Panc1 (cell line): ENCODE measurements at regions not wholly inside any gene's neighbourhood (a gene's known extent, or its start where the extent isn't known, plus 50 kb on each side); places are given as distances from the start of the nearest gene placed in this dataset.

ENCODE experiments used
- ATAC-seq: fragments of 200-7000 bp; cut with Tn5 transposase; 2 replicates; pipeline ENCODE4 v1.9.1; 2020; ENCODE audit warnings: mild to moderate bottlenecking, moderate library complexity
- BruUV-seq: library from RNA; stranded (reverse); fragments of 400-500 nt; replicated peaks from 2 replicates; lab custom pipeline; 2021; lab: Mats Ljungman, UMichigan
- CTCF ChIA-PET: fragments of 300-600 bp; sonication (Branson Sonifier 250); formaldehyde crosslinking; loops from one replicate; lab custom pipeline; 2022; ENCODE audit warnings: antibody characterized with exemption; lab: Charles Lee
- POLR2A ChIA-PET: fragments of 300-600 bp; sonication (Branson Sonifier 250); formaldehyde crosslinking; loops from one replicate; lab custom pipeline; 2022; ENCODE audit warnings: antibody characterized with exemption; lab: Charles Lee
- DNase-seq: peaks from one replicate; pipeline ENCODE4 v3.0.0-alpha.2; 2010; ENCODE audit warnings: low read depth, low spot score
- H3K27ac ChIP-seq: 2 replicates; pipeline ENCODE4 v1.5.1; 2011; ENCODE audit warnings: mild to moderate bottlenecking, low read length, inconsistent platforms
- H3K27me3 ChIP-seq: fragments of 200-500 bp; sonication (Bioruptor generic); 2 replicates; pipeline ENCODE4 v1.6.0; 2014; ENCODE audit warnings: low read length, inconsistent platforms; ENCODE audit not compliant: control insufficient read depth, insufficient read depth
- H3K36me3 ChIP-seq: fragments of 200-500 bp; sonication (Bioruptor generic); 2 replicates; pipeline ENCODE4 v1.5.1; 2014; ENCODE audit warnings: inconsistent platforms, mild to moderate bottlenecking, low read length, moderate library complexity; ENCODE audit not compliant: control insufficient read depth, insufficient read depth
- H3K4me1 ChIP-seq: 2 replicates; pipeline ENCODE4 v1.5.1; 2011; ENCODE audit warnings: inconsistent platforms, mild to moderate bottlenecking, low read length, moderate library complexity; ENCODE audit not compliant: control insufficient read depth, insufficient read depth
- H3K4me3 ChIP-seq, 2 experiments: 2 replicates each; pipeline ENCODE4 v1.5.1; 2011 to 2012; ENCODE audit warnings: low read depth in 2 of 2, low read length in 2 of 2, mild to moderate bottlenecking in 2 of 2, inconsistent platforms in 1 of 2, moderate library complexity in 1 of 2
- H3K9me3 ChIP-seq: fragments of 200-500 bp; sonication (Bioruptor generic); 2 replicates; pipeline ENCODE4 v1.5.1; 2014; ENCODE audit warnings: low read depth, mild to moderate bottlenecking, inconsistent platforms, low read length, moderate library complexity; ENCODE audit not compliant: control insufficient read depth, insufficient read depth
- POLR2AphosphoS5 ChIP-seq: IDR thresholded peaks from 2 replicates; pipeline ENCODE4 v1.6.1; 2012; ENCODE audit warnings: mild to moderate bottlenecking, low read depth, low read length, moderate library complexity
- SIN3A ChIP-seq: IDR thresholded peaks from 2 replicates; pipeline ENCODE4 v1.6.1; 2012; ENCODE audit warnings: low read depth, mild to moderate bottlenecking, low read length, moderate library complexity, borderline replicate concordance; ENCODE audit not compliant: insufficient read depth
- TCF7L2 ChIP-seq: IDR thresholded peaks from 2 replicates; pipeline ENCODE4 v1.6.1; 2011; ENCODE audit warnings: mild to moderate bottlenecking, low read depth, low read length, inconsistent platforms
- in situ Hi-C: cut with HindIII; loops from 2 replicates; pipeline ENCODE4 v1.10.0; 2016; ENCODE audit warnings: low sequenced_read_pairs, low pct_unique_long_range_greater_than_20kb
- intact Hi-C: fragments of 100-400 bp; cut with micrococcal nuclease; formaldehyde crosslinking; loops from one replicate; pipeline ENCODE4 v1.10.0; 2022; ENCODE audit not compliant: unreplicated experiment
- TF ChIP-seq, protein P1 (sequence below), 2 experiments: IDR thresholded peaks; 2 replicates each; pipeline ENCODE4 v1.6.1; 2011 to 2012; ENCODE audit warnings: low read depth in 2 of 2, control low read depth in 1 of 2, low read length in 1 of 2, mild to moderate bottlenecking in 1 of 2, moderate library complexity in 1 of 2; ENCODE audit not compliant: insufficient read depth in 1 of 2
- TF ChIP-seq, protein P2 (sequence below): fragments of 450-650 bp; IDR thresholded peaks from 2 replicates; pipeline ENCODE4 v1.5.1; 2017; ENCODE audit warnings: mild to moderate bottlenecking

DNA sequence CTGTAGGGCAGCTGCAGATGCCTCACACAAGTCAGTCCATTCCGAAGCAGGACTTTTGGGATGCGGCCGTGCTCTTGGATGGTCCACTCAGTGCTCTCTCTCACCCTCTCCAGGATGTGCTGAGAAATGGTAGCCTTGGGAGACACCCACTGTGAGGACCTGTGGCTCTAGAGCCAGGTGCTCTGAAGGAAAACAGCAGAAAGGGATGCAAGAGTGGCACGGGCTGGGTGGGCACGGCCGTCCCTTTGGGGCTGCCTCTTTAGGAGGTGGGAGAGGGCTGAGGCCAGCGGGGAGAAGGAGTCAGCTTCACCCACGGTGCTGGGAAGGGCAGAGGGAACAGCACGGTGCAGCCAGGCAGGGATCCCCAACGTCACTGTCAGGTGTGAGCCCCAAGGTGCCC is 106.1 kb downstream of the RIPK4 start:
- ChIA-PET CTCF (no interaction called here), POLR2A (no interaction called here)
- BruUV-seq, result no TSS peak
- no peaks in the 10 kb centered on the region for H3K9me3 ChIP-seq
- no peak for TF ChIP-seq SIN3A
- TF ChIP-seq, protein P1, sequence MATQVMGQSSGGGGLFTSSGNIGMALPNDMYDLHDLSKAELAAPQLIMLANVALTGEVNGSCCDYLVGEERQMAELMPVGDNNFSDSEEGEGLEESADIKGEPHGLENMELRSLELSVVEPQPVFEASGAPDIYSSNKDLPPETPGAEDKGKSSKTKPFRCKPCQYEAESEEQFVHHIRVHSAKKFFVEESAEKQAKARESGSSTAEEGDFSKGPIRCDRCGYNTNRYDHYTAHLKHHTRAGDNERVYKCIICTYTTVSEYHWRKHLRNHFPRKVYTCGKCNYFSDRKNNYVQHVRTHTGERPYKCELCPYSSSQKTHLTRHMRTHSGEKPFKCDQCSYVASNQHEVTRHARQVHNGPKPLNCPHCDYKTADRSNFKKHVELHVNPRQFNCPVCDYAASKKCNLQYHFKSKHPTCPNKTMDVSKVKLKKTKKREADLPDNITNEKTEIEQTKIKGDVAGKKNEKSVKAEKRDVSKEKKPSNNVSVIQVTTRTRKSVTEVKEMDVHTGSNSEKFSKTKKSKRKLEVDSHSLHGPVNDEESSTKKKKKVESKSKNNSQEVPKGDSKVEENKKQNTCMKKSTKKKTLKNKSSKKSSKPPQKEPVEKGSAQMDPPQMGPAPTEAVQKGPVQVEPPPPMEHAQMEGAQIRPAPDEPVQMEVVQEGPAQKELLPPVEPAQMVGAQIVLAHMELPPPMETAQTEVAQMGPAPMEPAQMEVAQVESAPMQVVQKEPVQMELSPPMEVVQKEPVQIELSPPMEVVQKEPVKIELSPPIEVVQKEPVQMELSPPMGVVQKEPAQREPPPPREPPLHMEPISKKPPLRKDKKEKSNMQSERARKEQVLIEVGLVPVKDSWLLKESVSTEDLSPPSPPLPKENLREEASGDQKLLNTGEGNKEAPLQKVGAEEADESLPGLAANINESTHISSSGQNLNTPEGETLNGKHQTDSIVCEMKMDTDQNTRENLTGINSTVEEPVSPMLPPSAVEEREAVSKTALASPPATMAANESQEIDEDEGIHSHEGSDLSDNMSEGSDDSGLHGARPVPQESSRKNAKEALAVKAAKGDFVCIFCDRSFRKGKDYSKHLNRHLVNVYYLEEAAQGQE (IDR thresholded peaks at IDR 0.05; ENCODE audit: insufficient read depth in 1 of 2, low read depth in 2 of 2, low read length in 1 of 2), result no peak
- TF ChIP-seq, protein P2, sequence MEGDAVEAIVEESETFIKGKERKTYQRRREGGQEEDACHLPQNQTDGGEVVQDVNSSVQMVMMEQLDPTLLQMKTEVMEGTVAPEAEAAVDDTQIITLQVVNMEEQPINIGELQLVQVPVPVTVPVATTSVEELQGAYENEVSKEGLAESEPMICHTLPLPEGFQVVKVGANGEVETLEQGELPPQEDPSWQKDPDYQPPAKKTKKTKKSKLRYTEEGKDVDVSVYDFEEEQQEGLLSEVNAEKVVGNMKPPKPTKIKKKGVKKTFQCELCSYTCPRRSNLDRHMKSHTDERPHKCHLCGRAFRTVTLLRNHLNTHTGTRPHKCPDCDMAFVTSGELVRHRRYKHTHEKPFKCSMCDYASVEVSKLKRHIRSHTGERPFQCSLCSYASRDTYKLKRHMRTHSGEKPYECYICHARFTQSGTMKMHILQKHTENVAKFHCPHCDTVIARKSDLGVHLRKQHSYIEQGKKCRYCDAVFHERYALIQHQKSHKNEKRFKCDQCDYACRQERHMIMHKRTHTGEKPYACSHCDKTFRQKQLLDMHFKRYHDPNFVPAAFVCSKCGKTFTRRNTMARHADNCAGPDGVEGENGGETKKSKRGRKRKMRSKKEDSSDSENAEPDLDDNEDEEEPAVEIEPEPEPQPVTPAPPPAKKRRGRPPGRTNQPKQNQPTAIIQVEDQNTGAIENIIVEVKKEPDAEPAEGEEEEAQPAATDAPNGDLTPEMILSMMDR, result no peak
- no peak for TF ChIP-seq TCF7L2
- no peak for TF ChIP-seq POLR2AphosphoS5
- DNase-seq (no peak), ATAC-seq (no peak)
- intact Hi-C loops, result no loop called here
- H3K4me3 ChIP-seq, result no peak overlapping the region
- H3K27me3 ChIP-seq, result no peaks in the 10 kb centered on the region
- peak overlapping the region; percentile 48; the same call in 1 of the 2 replicates for H3K27ac ChIP-seq
- in situ Hi-C loops, result no loop called here
- H3K36me3 ChIP-seq, result no peaks in the 10 kb centered on the region
- H3K4me1 ChIP-seq, result peaks cover 20% of the 10 kb centered on the region

DNA sequence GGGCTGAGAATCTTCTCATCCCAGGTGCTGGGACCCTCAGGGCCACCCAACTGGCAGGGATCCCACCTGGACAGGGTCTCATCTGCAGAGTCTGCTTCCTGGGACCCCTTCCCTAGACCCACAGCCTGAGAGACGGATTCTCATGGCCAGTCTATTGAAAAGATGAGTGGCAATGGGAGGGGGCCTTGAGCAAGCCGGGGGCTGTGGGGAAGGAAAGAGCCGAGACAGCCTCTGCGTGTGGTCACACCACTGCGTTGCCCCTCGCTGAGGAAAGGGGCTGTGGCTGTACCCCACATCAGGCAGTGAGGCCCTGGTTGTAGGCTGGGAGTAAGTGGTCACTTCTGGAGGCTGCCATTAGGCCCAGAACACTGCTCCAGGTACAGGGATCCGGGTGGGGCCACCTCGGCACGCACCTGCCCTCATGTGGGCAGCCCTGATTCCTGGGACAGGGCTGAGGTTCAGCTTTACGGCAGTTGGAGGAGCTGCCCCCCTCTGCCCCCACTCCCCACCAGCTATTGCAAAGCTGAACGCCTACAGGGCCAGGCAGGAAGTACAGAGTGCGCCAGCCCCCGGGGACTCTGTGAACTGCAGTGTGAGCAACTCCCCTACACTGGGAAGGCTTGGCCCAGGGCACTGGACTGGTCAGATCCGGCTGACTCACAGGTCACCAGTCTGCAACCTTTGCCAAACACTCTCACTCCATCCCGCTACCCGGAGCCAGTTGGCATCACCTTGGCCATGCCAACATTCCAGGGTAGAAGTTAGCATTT is 106.9 kb downstream of the RIPK4 start:
- H3K27me3 ChIP-seq, result no peaks in the 10 kb centered on the region
- H3K9me3 ChIP-seq, result no peaks in the 10 kb centered on the region
- H3K36me3 ChIP-seq, result no peaks in the 10 kb centered on the region
- TF ChIP-seq, protein P2, result no peak
- TF ChIP-seq SIN3A (no peak), TCF7L2 (no peak), POLR2AphosphoS5 (no peak)
- TF ChIP-seq, protein P1 (IDR thresholded peaks at IDR 0.05; ENCODE audit: insufficient read depth in 1 of 2, low read depth in 2 of 2, low read length in 1 of 2), result no peak
- H3K27ac ChIP-seq, result peak overlapping the region; percentile 63
- BruUV-seq, result no TSS peak
- DNase-seq, result no peak
- H3K4me1 ChIP-seq, result peaks cover 15% of the 10 kb centered on the region
- in situ Hi-C loops, result no loop called here
- ChIA-PET POLR2A (no interaction called here), CTCF (no interaction called here)
- intact Hi-C loops, result no loop called here
- H3K4me3 ChIP-seq, result no peak overlapping the region
- no peak for ATAC-seq
